HS-27A (cell line): ENCODE measurements at regions not wholly inside any gene's neighbourhood (a gene's known extent, or its start where the extent isn't known, plus 50 kb on each side); places are given as distances from the start of the nearest gene placed in this dataset.
A peak's percentile ranks its signal among the peaks of the same experiment; 100 is the strongest.
"Not testable (repeated sequence)": the region's sequence is repeated elsewhere in the genome, so short reads cannot be mapped to it uniquely, and the experiment has no call there.

Source experiments
- DNase-seq: peaks from one replicate; pipeline ENCODE4 v3.0.0-alpha.2; 2012; ENCODE audit warnings: low read depth, missing footprints

- no peak for DNase-seq
These were observed 113.9 kb upstream of the EOLA2 start for GRCh38 chrX:150052226-150052625.

GRCh38 chrX:150058728-150059127 is 120.4 kb upstream of the EOLA2 start:
- no peak for DNase-seq

GRCh38 chrX:150060406-150060805 is 122.1 kb upstream of the EOLA2 start:
- no peak for DNase-seq

GRCh38 chrX:150062292-150063137 is 124.2 kb upstream of the EOLA2 start:
- peak; percentile 80 for DNase-seq

- no peak for DNase-seq
These were observed 124.8 kb upstream of the EOLA2 start for GRCh38 chrX:150063138-150063518.

GRCh38 chrX:150063674-150064073 is 125.4 kb upstream of the EOLA2 start:
- DNase-seq = no peak

- no peak for DNase-seq
These were observed 135.9 kb upstream of the EOLA2 start for GRCh38 chrX:150074175-150074574.

GRCh38 chrX:150080497-150080896 is 142.2 kb upstream of the EOLA2 start:
- no peak for DNase-seq

- DNase-seq = no peak
These were observed 142.8 kb upstream of the EOLA2 start for GRCh38 chrX:150081076-150081475.

GRCh38 chrX:150084496-150085229 is 146.4 kb upstream of the EOLA2 start:
- DNase-seq = peak; percentile 69

- DNase-seq = no peak
These were observed 147.6 kb upstream of the EOLA2 start for GRCh38 chrX:150085881-150086280.

- no peak for DNase-seq
These were observed 148.1 kb upstream of the EOLA2 start for GRCh38 chrX:150086371-150086770.

GRCh38 chrX:150087612-150088011 is 149.3 kb upstream of the EOLA2 start:
- no peak for DNase-seq

- DNase-seq = no peak
These were observed 149.8 kb upstream of the EOLA2 start for GRCh38 chrX:150088042-150088441.

- no peak for DNase-seq
These were observed 150.7 kb upstream of the EOLA2 start for GRCh38 chrX:150088766-150089518.

GRCh38 chrX:150091300-150091699 is 153.0 kb upstream of the EOLA2 start:
- DNase-seq = not testable (repeated sequence)

- DNase-seq = no peak
These were observed 154.3 kb upstream of the EOLA2 start for GRCh38 chrX:150092549-150092948.

- DNase-seq = no peak
These were observed 156.1 kb upstream of the EOLA2 start for GRCh38 chrX:150094375-150094774.

GRCh38 chrX:150094996-150095395 is 156.7 kb upstream of the EOLA2 start:
- DNase-seq = no peak

GRCh38 chrX:150099316-150099715 is 161.0 kb upstream of the EOLA2 start:
- no peak for DNase-seq

GRCh38 chrX:150100261-150100660 is 162.0 kb upstream of the EOLA2 start:
- no peak for DNase-seq

GRCh38 chrX:150118476-150118875 is 180.2 kb upstream of the EOLA2 start:
- DNase-seq = no peak

GRCh38 chrX:150119323-150119722 is 181.0 kb upstream of the EOLA2 start:
- no peak for DNase-seq
